SK-N-SH (cell line): ENCODE measurements at regions not wholly inside any gene's neighbourhood (a gene's known extent, or its start where the extent isn't known, plus 50 kb on each side); places are given as distances from the start of the nearest gene placed in this dataset.

ENCODE experiments used
- CHD2 ChIP-seq: fragments of 150-350 bp; IDR thresholded peaks from 2 replicates; pipeline ENCODE4 v1.6.1; 2018; ENCODE audit warnings: low read length; ENCODE audit not compliant: partially characterized antibody
- CTCF ChIP-seq: fragments of 200-600 bp; sonication (generic); IDR thresholded peaks from 2 replicates; pipeline ENCODE4 v1.6.1; 2017; ENCODE audit warnings: antibody characterized with exemption, mild to moderate bottlenecking, moderate library complexity
- ELF1 ChIP-seq: IDR thresholded peaks from 2 replicates; pipeline ENCODE4 v1.4.0; 2012
- EP300 ChIP-seq, 2 experiments: IDR thresholded peaks; 2 replicates each; pipeline versions ENCODE4 v1.4.0 to v1.6.1; 2012; ENCODE audit warnings: borderline replicate concordance in 1 of 2, low read depth in 1 of 2, low read length in 1 of 2
- EZH2phosphoT487 ChIP-seq: fragments of 200-600 bp; sonication (generic); IDR thresholded peaks from 2 replicates; pipeline ENCODE4 v1.6.1; 2017; ENCODE audit warnings: low read depth, mixed run types, mild to moderate bottlenecking, antibody characterized with exemption, moderate library complexity, borderline replicate concordance
- FOXJ3 ChIP-seq: sonication (generic); formaldehyde crosslinking; IDR thresholded peaks from 2 replicates; pipeline ENCODE4 v1.5.1; 2020; ENCODE audit warnings: mild to moderate bottlenecking, missing genetic modification reagents
- GABPA ChIP-seq: IDR thresholded peaks from 2 replicates; pipeline ENCODE4 v1.4.0; 2012; ENCODE audit warnings: low read depth, mild to moderate bottlenecking
- IRF3 ChIP-seq: fragments of 150-350 bp; IDR thresholded peaks from 2 replicates; pipeline ENCODE4 v1.6.1; 2016; ENCODE audit warnings: mild to moderate bottlenecking, low read depth, low read length
- MAX ChIP-seq: IDR thresholded peaks from 2 replicates; pipeline ENCODE4 v1.4.0; 2012; ENCODE audit warnings: low read depth
- MEF2A ChIP-seq: IDR thresholded peaks from 2 replicates; pipeline ENCODE4 v1.4.0; 2012; ENCODE audit warnings: low read depth, borderline replicate concordance
- MXI1 ChIP-seq: IDR thresholded peaks from 2 replicates; pipeline ENCODE4 v1.6.1; 2012; ENCODE audit warnings: mild to moderate bottlenecking, low read depth, low read length, improper control_type of control experiment
- NRF1 ChIP-seq: IDR thresholded peaks from 2 replicates; pipeline ENCODE4 v1.6.1; 2012; ENCODE audit warnings: low read depth, mild to moderate bottlenecking, low read length
- POLR2AphosphoS5 ChIP-seq: IDR thresholded peaks from 2 replicates; pipeline ENCODE4 v1.6.1; 2012; ENCODE audit warnings: low read depth, low read length
- RCOR1 ChIP-seq: fragments of 150-350 bp; IDR thresholded peaks from 2 replicates; pipeline ENCODE4 v1.6.1; 2017; ENCODE audit warnings: antibody characterized with exemption, low read length
- REST ChIP-seq: IDR thresholded peaks from 2 replicates; pipeline ENCODE4 v1.6.1; 2012; ENCODE audit warnings: mild to moderate bottlenecking, low read depth, low read length, moderate library complexity
- RXRA ChIP-seq: IDR thresholded peaks from 2 replicates; pipeline ENCODE4 v1.4.0; 2012; ENCODE audit warnings: low read depth, mild to moderate bottlenecking, borderline replicate concordance
- SMC3 ChIP-seq: IDR thresholded peaks from 2 replicates; pipeline ENCODE4 v1.6.1; 2012; ENCODE audit warnings: low read depth, low read length, improper control_type of control experiment
- TEAD4 ChIP-seq: IDR thresholded peaks from 2 replicates; pipeline ENCODE4 v1.4.0; 2012; ENCODE audit warnings: mild to moderate bottlenecking, borderline replicate concordance; ENCODE audit not compliant: insufficient read depth
- YY1 ChIP-seq: IDR thresholded peaks from 2 replicates; pipeline ENCODE4 v1.4.0; 2012; ENCODE audit warnings: low read depth, mild to moderate bottlenecking
- ZBTB33 ChIP-seq: IDR thresholded peaks from 2 replicates; pipeline ENCODE4 v1.4.0; 2012; ENCODE audit warnings: low read depth, borderline replicate concordance

GRCh38 chr7:106421181-106421762, 136.5 kb upstream of the NAMPT start (continued):
- TF ChIP-seq SMC3 (no peak), ZBTB33 (no peak), ELF1 (0 out of 2 replicates have a peak, but pooled peaks have one; percentile 7), YY1 (no peak; the same call in 1 of the 2 replicates), MAX (peak; percentile 95), CHD2 (no peak), RXRA (peak; percentile 8; the same call in 1 of the 2 replicates), MEF2A (no peak), POLR2AphosphoS5 (peak; percentile 73), REST (no peak), GABPA (0 out of 2 replicates have a peak, but pooled peaks have one; percentile 17), IRF3 (no peak), RCOR1 (no peak), EP300 (IDR thresholded peaks at IDR 0.05; ENCODE audit: borderline replicate concordance in 1 of 2, low read depth in 1 of 2, low read length in 1 of 2) (peak in 1 of 2 experiments; percentile 64; a peak in 1 of 4 replicates), EZH2phosphoT487 (no peak), FOXJ3 (no peak), TEAD4 (peak; percentile 50; the same call in 1 of the 2 replicates), NRF1 (no peak), MXI1 (no peak), CTCF (no peak)
